HEK293 (cell line): ENCODE measurements at regions not wholly inside any gene's neighbourhood (a gene's known extent, or its start where the extent isn't known, plus 50 kb on each side); places are given as distances from the start of the nearest gene placed in this dataset.

Source experiments
- CTCF ChIP-seq: fragments of 450-650 bp; formaldehyde crosslinking; IDR thresholded peaks from 2 replicates; pipeline ENCODE4 v1.5.1; 2016; ENCODE audit warnings: missing biosample characterization, missing genetic modification characterization
- ZBTB21 ChIP-seq: fragments of 450-650 bp; formaldehyde crosslinking; IDR thresholded peaks from 2 replicates; pipeline ENCODE4 v1.5.1; 2017; ENCODE audit warnings: missing biosample characterization, missing genetic modification characterization
- ZNF362 ChIP-seq: fragments of 450-650 bp; formaldehyde crosslinking; IDR thresholded peaks from 2 replicates; pipeline ENCODE4 v1.5.1; 2016; ENCODE audit warnings: missing biosample characterization, missing genetic modification characterization

GRCh38 chr13:84566780-84567179 lies 684.5 kb upstream of the SLITRK1 start:
- TF ChIP-seq ZBTB21 (tag by site-specific recombination) (no peak), ZNF362 (no peak), CTCF (no peak)
